ENCODE measurements at regions not wholly inside any gene's neighbourhood (a gene's known extent, or its start where the extent isn't known, plus 50 kb on each side); places are given as distances from the start of the nearest gene placed in this dataset.

- TF ChIP-seq, protein P1, sequence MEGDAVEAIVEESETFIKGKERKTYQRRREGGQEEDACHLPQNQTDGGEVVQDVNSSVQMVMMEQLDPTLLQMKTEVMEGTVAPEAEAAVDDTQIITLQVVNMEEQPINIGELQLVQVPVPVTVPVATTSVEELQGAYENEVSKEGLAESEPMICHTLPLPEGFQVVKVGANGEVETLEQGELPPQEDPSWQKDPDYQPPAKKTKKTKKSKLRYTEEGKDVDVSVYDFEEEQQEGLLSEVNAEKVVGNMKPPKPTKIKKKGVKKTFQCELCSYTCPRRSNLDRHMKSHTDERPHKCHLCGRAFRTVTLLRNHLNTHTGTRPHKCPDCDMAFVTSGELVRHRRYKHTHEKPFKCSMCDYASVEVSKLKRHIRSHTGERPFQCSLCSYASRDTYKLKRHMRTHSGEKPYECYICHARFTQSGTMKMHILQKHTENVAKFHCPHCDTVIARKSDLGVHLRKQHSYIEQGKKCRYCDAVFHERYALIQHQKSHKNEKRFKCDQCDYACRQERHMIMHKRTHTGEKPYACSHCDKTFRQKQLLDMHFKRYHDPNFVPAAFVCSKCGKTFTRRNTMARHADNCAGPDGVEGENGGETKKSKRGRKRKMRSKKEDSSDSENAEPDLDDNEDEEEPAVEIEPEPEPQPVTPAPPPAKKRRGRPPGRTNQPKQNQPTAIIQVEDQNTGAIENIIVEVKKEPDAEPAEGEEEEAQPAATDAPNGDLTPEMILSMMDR (conservative IDR thresholded peaks at IDR 0.05; ENCODE audit: low read depth, low read length): no peak
- TF ChIP-seq POLR2A (IDR thresholded peaks at IDR 0.05; ENCODE audit: low read depth, low read length) (no peak), CEBPB (IDR thresholded peaks at IDR 0.05; ENCODE audit: low read depth, low read length) (no peak), CHD1 (IDR thresholded peaks at IDR 0.05; ENCODE audit: low read depth, low read length) (no peak), MXI1 (IDR thresholded peaks at IDR 0.05; ENCODE audit: borderline replicate concordance, low read depth, low read length) (no peak), RCOR1 (IDR thresholded peaks at IDR 0.05; ENCODE audit: insufficient replicate concordance, low read length) (no peak), BHLHE40 (IDR thresholded peaks at IDR 0.05; ENCODE audit: low read depth, low read length) (no peak), FOS (IDR thresholded peaks at IDR 0.05; ENCODE audit: low read depth, low read length) (no peak)
- TF ChIP-seq, protein P2, sequence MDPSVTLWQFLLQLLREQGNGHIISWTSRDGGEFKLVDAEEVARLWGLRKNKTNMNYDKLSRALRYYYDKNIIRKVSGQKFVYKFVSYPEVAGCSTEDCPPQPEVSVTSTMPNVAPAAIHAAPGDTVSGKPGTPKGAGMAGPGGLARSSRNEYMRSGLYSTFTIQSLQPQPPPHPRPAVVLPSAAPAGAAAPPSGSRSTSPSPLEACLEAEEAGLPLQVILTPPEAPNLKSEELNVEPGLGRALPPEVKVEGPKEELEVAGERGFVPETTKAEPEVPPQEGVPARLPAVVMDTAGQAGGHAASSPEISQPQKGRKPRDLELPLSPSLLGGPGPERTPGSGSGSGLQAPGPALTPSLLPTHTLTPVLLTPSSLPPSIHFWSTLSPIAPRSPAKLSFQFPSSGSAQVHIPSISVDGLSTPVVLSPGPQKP (IDR thresholded peaks at IDR 0.05; ENCODE audit: borderline replicate concordance, low read depth, low read length): no peak
Observed at GRCh38 chr6:27016689-27017088, 230.8 kb upstream of the PRSS16 start.

All from IMR-90 (cell line).